GM12878 (cell line): ENCODE measurements at regions not wholly inside any gene's neighbourhood (a gene's known extent, or its start where the extent isn't known, plus 50 kb on each side); places are given as distances from the start of the nearest gene placed in this dataset.

Source experiments
- ATAC-seq: fragments of 200-7000 bp; cut with Tn5 transposase; 3 replicates; pipeline ENCODE4 v1.9.1; 2020; ENCODE audit warnings: mild to moderate bottlenecking, moderate library complexity
- BruUV-seq: library from RNA; stranded (reverse); fragments of 400-500 nt; replicated peaks from 2 replicates; lab custom pipeline; 2021; lab: Mats Ljungman, UMichigan
- CTCF ChIA-PET: fragments of 300-600 bp; sonication (Branson Sonifier 250); formaldehyde crosslinking; extraction: SDS; loops from one replicate; lab custom pipeline; 2021; ENCODE audit warnings: inconsistent platforms; lab: Yijun Ruan, JAX
- POLR2A ChIA-PET: fragments of 350-600 bp; formaldehyde crosslinking; extraction: SDS; loops from one replicate; lab custom pipeline; 2021; ENCODE audit warnings: inconsistent platforms; lab: Charles Lee
- RAD21 ChIA-PET: fragments of 300-600 bp; sonication (Branson Sonifier 250); formaldehyde crosslinking; loops from one replicate; lab custom pipeline; 2023; ENCODE audit warnings: antibody characterized with exemption; ENCODE audit not compliant: unreplicated experiment; lab: Charles Lee
- SMC1A ChIA-PET: fragments of 300-600 bp; sonication (Branson Sonifier 250); formaldehyde crosslinking; loops from one replicate; lab custom pipeline; 2023; ENCODE audit not compliant: unreplicated experiment, uncharacterized antibody; lab: Charles Lee
- DNase-seq: peaks from one replicate; pipeline ENCODE4 v3.0.0-alpha.2; 2011; ENCODE audit warnings: low read depth, low spot score
- FAIRE-seq: peaks from 3 replicates; lab custom pipeline; 2011; peaks lifted over from hg19 to GRCh38; lab: Jason Lieb, UNC
- H2AFZ ChIP-seq: 2 replicates; pipeline ENCODE4 v1.6.0; 2011; ENCODE audit warnings: low read depth, low read length, control low read depth; ENCODE audit not compliant: control insufficient read depth
- H3K27ac ChIP-seq: 2 replicates; pipeline ENCODE4 v1.5.1; 2011; ENCODE audit warnings: control low read depth; ENCODE audit not compliant: control insufficient read depth, insufficient read depth
- H3K27me3 ChIP-seq, 2 experiments: replicated peaks in 1 of 2; 2 replicates each; pipeline versions ENCODE4 v1.6.0 to v1.6.1; 2011; ENCODE audit warnings: low read length in 1 of 2; ENCODE audit not compliant: control insufficient read depth in 2 of 2, insufficient read depth in 2 of 2
- H3K36me3 ChIP-seq, 2 experiments: 2 replicates each; pipeline ENCODE4 v1.5.1; 2011; ENCODE audit warnings: low read length in 1 of 2; ENCODE audit not compliant: control insufficient read depth in 2 of 2, insufficient read depth in 2 of 2
- H3K4me1 ChIP-seq: 2 replicates; pipeline ENCODE4 v1.6.1; 2011; ENCODE audit warnings: mild to moderate bottlenecking, low read length, moderate library complexity, mixed read lengths; ENCODE audit not compliant: control insufficient read depth, insufficient read depth
- H3K4me2 ChIP-seq: 2 replicates; pipeline ENCODE4 v1.6.0; 2011; ENCODE audit warnings: control low read depth; ENCODE audit not compliant: control insufficient read depth, insufficient read depth
- H3K4me3 ChIP-seq: fragments of 200-600 bp; sonication (generic); 2 replicates; pipeline ENCODE4 v1.5.1; 2016
- H3K79me2 ChIP-seq: 2 replicates; pipeline ENCODE4 v1.6.0; 2011; ENCODE audit warnings: low read length; ENCODE audit not compliant: control insufficient read depth, insufficient read depth
- H3K9ac ChIP-seq: 2 replicates; pipeline ENCODE4 v1.8.0; 2011; ENCODE audit warnings: low read length, control low read depth, mixed read lengths; ENCODE audit not compliant: control insufficient read depth, insufficient read depth
- H3K9me3 ChIP-seq: replicated peaks from 3 replicates; pipeline ENCODE4 v1.5.1; 2011; ENCODE audit warnings: mild to moderate bottlenecking, low read length; ENCODE audit not compliant: control insufficient read depth, insufficient read depth
- H4K20me1 ChIP-seq: 2 replicates; pipeline ENCODE4 v1.6.0; 2011; ENCODE audit not compliant: control insufficient read depth, insufficient read depth
- IRF3 ChIP-seq: fragments of 450-650 bp; IDR thresholded peaks from 2 replicates; pipeline ENCODE4 v1.6.1; 2014; ENCODE audit warnings: mild to moderate bottlenecking
- PBX3 ChIP-seq: IDR thresholded peaks from 2 replicates; pipeline ENCODE4 v1.6.1; 2011; ENCODE audit warnings: mild to moderate bottlenecking, low read depth, low read length, moderate library complexity; ENCODE audit not compliant: insufficient replicate concordance
- PML ChIP-seq: IDR thresholded peaks from 2 replicates; pipeline ENCODE4 v1.6.1; 2012; ENCODE audit warnings: low read length, inconsistent platforms
- RBBP5 ChIP-seq: fragments of 200-600 bp; sonication (generic); conservative IDR thresholded peaks from 2 replicates; pipeline ENCODE4 v1.6.1; 2016
- SPI1 ChIP-seq: IDR thresholded peaks from 2 replicates; pipeline ENCODE4 v1.6.1; 2011; ENCODE audit warnings: low read depth, mild to moderate bottlenecking, low read length, moderate library complexity, borderline replicate concordance; ENCODE audit not compliant: insufficient read depth
- ZNF207 ChIP-seq: fragments of 450-650 bp; IDR thresholded peaks from 2 replicates; pipeline ENCODE4 v1.6.1; 2014; ENCODE audit warnings: antibody characterized with exemption, mild to moderate bottlenecking, borderline replicate concordance
- ZNF217 ChIP-seq: fragments of 450-650 bp; IDR thresholded peaks from 2 replicates; pipeline ENCODE4 v1.6.1; 2017; ENCODE audit warnings: antibody characterized with exemption, mild to moderate bottlenecking
- WGBS: methylation state at CpG from one replicate; pipeline ENCODE4 v1.1.6; 2016; ENCODE audit warnings: low lambda C conversion rate; ENCODE audit not compliant: insufficient replicate concordance, insufficient coverage; ENCODE audit errors: missing lambda C conversion rate; 5-methylcytosine and 5-hydroxymethylcytosine counted together
- in situ Hi-C: fragments of 300-500 bp; cut with MboI; formaldehyde crosslinking; loops from 9 replicates; pipeline ENCODE4 v1.14.3; 2018; ENCODE audit warnings: mixed read lengths
- intact Hi-C: fragments of 100-400 bp; cut with micrococcal nuclease; formaldehyde crosslinking; loops from one replicate; pipeline ENCODE4 v1.14.2; 2022; ENCODE audit not compliant: unreplicated experiment

DNA sequence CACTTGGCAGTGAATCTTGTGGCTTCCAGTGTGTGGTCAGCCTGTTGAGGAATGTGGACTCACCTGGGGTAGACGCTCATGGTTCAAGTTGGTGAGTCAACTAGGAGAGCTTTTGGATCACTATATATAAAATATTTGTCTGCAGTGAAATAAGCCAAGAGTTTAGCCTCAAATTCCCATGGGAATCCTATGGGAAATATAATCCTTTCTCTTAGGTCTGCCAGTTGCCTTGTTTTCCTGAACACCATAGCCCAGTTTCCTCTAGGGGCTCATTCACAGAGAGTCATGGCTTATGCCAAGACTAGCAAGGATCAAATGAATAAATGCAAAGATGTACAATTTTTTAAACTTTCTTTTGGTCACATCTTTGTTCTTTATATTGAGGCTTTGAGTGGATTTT is 100.1 kb upstream of the NPHP3 start:
- Histone ChIP-seq H4K20me1 (no peaks in the 10 kb centered on the region), H3K36me3 (no peaks in the 10 kb centered on the region), H3K27me3 (no peaks in the 10 kb centered on the region; a peak in 1 of 4 replicates), H3K9me3 (no peaks in the 10 kb centered on the region), H2AFZ (no peak overlapping the region), H3K4me3 (no peak overlapping the region), H3K9ac (no peak overlapping the region), H3K27ac (no peak overlapping the region), H3K79me2 (no peaks in the 10 kb centered on the region), H3K4me1 (no peaks in the 10 kb centered on the region), H3K4me2 (no peak overlapping the region)
- ATAC-seq (no peak), FAIRE-seq (no peak), DNase-seq (no peak)
- POLR2A ChIA-PET = no interaction called here
- SMC1A ChIA-PET = no interaction called here
- TF ChIP-seq PBX3 (no peak), RBBP5 (no peak), PML (no peak), ZNF217 (no peak), SPI1 (no peak), IRF3 (no peak), ZNF207 (no peak)
- 0% methylated on average over 1 of the region's 1 CpG for WGBS
- RAD21 ChIA-PET = no interaction called here
- intact Hi-C loops (no loop called here), in situ Hi-C loops (no loop called here)
- no TSS peak for BruUV-seq
- CTCF ChIA-PET = no interaction called here
